ENCODE measurements at regions not wholly inside any gene's neighbourhood (a gene's known extent, or its start where the extent isn't known, plus 50 kb on each side); places are given as distances from the start of the nearest gene placed in this dataset.

DNA sequence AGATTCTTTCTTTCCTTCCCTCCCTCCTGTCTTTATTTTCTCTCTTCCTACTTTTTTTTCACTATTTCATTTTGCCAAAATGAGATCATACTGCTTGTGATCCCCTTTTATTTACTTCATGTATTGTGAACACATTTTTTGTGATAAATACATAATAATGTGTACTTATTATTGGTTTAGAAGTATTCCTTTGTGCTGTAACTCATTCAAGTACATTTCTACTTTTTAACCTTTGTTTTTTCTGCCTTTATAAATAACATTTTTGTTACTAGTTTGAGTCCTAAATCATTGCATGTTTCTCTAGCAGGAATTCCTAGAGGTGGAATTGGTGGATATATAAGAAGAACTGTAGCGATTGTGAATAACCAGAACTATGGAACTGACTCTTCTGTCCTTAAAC is 214.5 kb upstream of the SFRP2 start:
- H2BK15ac ChIP-seq (ENCODE audit: low read depth, low read length), result no peak overlapping the region
- no peaks in the 10 kb centered on the region for H3K4me1 Mint-ChIP-seq

More for the DNA sequence above, 214.5 kb upstream of the SFRP2 start:
- Histone ChIP-seq H3K14ac (ENCODE audit: insufficient read depth, low read length) (no peak overlapping the region), H4K5ac (ENCODE audit: insufficient read length, low read depth, low read length) (no peak overlapping the region), H3K9me3 (ENCODE audit: control insufficient read depth, low read depth, low read length) (no peaks in the 10 kb centered on the region), H3K4ac (ENCODE audit: low read depth, low read length) (no peak overlapping the region), H4K8ac (replicated peaks; ENCODE audit: insufficient read length, low read depth, low read length) (no peak overlapping the region), H3K23me2 (ENCODE audit: insufficient read length, low read depth, low read length, poor library complexity, severe bottlenecking) (no peaks in the 10 kb centered on the region), H3K23ac (ENCODE audit: insufficient read length, low read depth, low read length) (no peak overlapping the region), H2BK120ac (ENCODE audit: low read depth, low read length, poor library complexity, severe bottlenecking) (no peak overlapping the region), H3K27me3 (ENCODE audit: insufficient read depth, low read length) (no peaks in the 10 kb centered on the region), H3K79me1 (ENCODE audit: insufficient read depth, low read depth, low read length, poor library complexity, severe bottlenecking) (no peaks in the 10 kb centered on the region), H2BK12ac (ENCODE audit: insufficient read length, low read depth, low read length) (no peak overlapping the region), H3K79me2 (ENCODE audit: insufficient read depth, low read length) (no peaks in the 10 kb centered on the region), H3K4me2 (ENCODE audit: insufficient read depth, insufficient read length, low read length) (no peak overlapping the region), H3K27ac (ENCODE audit: insufficient read length, low read depth, low read length) (no peak overlapping the region), H4K91ac (ENCODE audit: insufficient read length, low read depth, low read length) (no peak overlapping the region), H3T11ph (ENCODE audit: low read length) (no peak overlapping the region), H2BK20ac (ENCODE audit: low read depth, low read length, poor library complexity, severe bottlenecking) (no peak overlapping the region), H3K56ac (ENCODE audit: insufficient read length, low read depth, low read length) (no peak overlapping the region), H4K20me1 (ENCODE audit: control insufficient read depth, insufficient read depth, insufficient read length) (no peaks in the 10 kb centered on the region), H2BK5ac (ENCODE audit: insufficient read length, low read length) (no peak overlapping the region), H3K4me1 (ENCODE audit: insufficient read depth, low read length) (no peaks in the 10 kb centered on the region), H2AFZ (ENCODE audit: low read length) (no peak overlapping the region), H3K9ac (ENCODE audit: extremely low read depth, insufficient read length, low read length) (no peak overlapping the region), H2AK5ac (ENCODE audit: insufficient read length, low read length) (no peak overlapping the region), H3K18ac (ENCODE audit: insufficient read length, low read depth, low read length) (no peak overlapping the region)
- DNase-seq, result no peak
- no CpG with 5 or more reads among the region's 1 CpG for WGBS (ENCODE audit: extremely low coverage, insufficient read length, low lambda C conversion rate)
- peaks cover 0 to 1% (median 0%) of the 10 kb centered on the region in 3 experiments; a peak in 1 of 7 replicates for H3K36me3 Mint-ChIP-seq (ENCODE audit: insufficient read depth in 1 of 3, low read depth in 3 of 3)
- H3K9me3 Mint-ChIP-seq, result no peaks in the 10 kb centered on the region
- no peaks in the 10 kb centered on the region; the same call in 1 of the 2 replicates for H3K27me3 Mint-ChIP-seq (ENCODE audit: low read depth)
- no peak overlapping the region for H3K4me3 Mint-ChIP-seq
- TF ChIP-seq, protein P1, sequence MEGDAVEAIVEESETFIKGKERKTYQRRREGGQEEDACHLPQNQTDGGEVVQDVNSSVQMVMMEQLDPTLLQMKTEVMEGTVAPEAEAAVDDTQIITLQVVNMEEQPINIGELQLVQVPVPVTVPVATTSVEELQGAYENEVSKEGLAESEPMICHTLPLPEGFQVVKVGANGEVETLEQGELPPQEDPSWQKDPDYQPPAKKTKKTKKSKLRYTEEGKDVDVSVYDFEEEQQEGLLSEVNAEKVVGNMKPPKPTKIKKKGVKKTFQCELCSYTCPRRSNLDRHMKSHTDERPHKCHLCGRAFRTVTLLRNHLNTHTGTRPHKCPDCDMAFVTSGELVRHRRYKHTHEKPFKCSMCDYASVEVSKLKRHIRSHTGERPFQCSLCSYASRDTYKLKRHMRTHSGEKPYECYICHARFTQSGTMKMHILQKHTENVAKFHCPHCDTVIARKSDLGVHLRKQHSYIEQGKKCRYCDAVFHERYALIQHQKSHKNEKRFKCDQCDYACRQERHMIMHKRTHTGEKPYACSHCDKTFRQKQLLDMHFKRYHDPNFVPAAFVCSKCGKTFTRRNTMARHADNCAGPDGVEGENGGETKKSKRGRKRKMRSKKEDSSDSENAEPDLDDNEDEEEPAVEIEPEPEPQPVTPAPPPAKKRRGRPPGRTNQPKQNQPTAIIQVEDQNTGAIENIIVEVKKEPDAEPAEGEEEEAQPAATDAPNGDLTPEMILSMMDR (conservative IDR thresholded peaks at IDR 0.05), result no peak
- no peak overlapping the region for H3K27ac Mint-ChIP-seq

All from H9 (cell line).